Activated T-helper 1 cell treated with anti-CD3 and anti-CD28 coated beads, Interleukin-12 subunit alpha, Interleukin-12 subunit beta, Interleukin-2, Interleukin-4 antibody, amounts not matched to agents 30 ng/mL and 10 ng/mL and 1 ng/mL, durations not matched to agents 14 hours and 24 hours and 36 hours (primary cell): ENCODE measurements at regions not wholly inside any gene's neighbourhood (a gene's known extent, or its start where the extent isn't known, plus 50 kb on each side); places are given as distances from the start of the nearest gene placed in this dataset.

Experiments
- DNase-seq: peaks from one replicate; pipeline ENCODE4 v3.0.0; 2021; ENCODE audit warnings: low spot score
- H3K27ac Mint-ChIP-seq: one replicate; pipeline ENCODE4 v1.8.0; 2021; ENCODE audit warnings: mild to moderate bottlenecking, mixed read lengths
- H3K27me3 Mint-ChIP-seq: one replicate; pipeline ENCODE4 v1.8.0; 2022; ENCODE audit warnings: mild to moderate bottlenecking, moderate library complexity, mixed read lengths; ENCODE audit not compliant: insufficient read depth
- H3K36me3 Mint-ChIP-seq: one replicate; pipeline ENCODE4 v1.8.0; 2021; ENCODE audit warnings: low read depth, mixed read lengths
- H3K4me1 Mint-ChIP-seq: one replicate; pipeline ENCODE4 v1.8.0; 2021; ENCODE audit warnings: low read depth, mixed read lengths
- H3K4me3 Mint-ChIP-seq: one replicate; pipeline ENCODE4 v1.8.0; 2021; ENCODE audit warnings: mild to moderate bottlenecking, moderate library complexity, mixed read lengths
- H3K9me3 Mint-ChIP-seq: one replicate; pipeline ENCODE4 v1.8.0; 2021; ENCODE audit warnings: mixed read lengths
- intact Hi-C: fragments of 100-400 bp; cut with micrococcal nuclease; formaldehyde crosslinking; loops from one replicate; pipeline ENCODE4 v1.15.1; 2024

GRCh38 chr2:223541546-223541945, 60.6 kb downstream of the SCG2 start:
- Mint-ChIP-seq H3K27ac (no peak overlapping the region), H3K36me3 (no peaks in the 10 kb centered on the region), H3K4me1 (no peaks in the 10 kb centered on the region), H3K9me3 (no peaks in the 10 kb centered on the region), H3K4me3 (no peak overlapping the region), H3K27me3 (no peaks in the 10 kb centered on the region)
- DNase-seq = no peak
- intact Hi-C loops = no loop called here

- no peak for DNase-seq
- intact Hi-C loops = no loop called here
- H3K27me3 Mint-ChIP-seq = no peaks in the 10 kb centered on the region
- H3K36me3 Mint-ChIP-seq = no peaks in the 10 kb centered on the region
- H3K27ac Mint-ChIP-seq = no peak overlapping the region
- H3K9me3 Mint-ChIP-seq = no peaks in the 10 kb centered on the region
- no peak overlapping the region for H3K4me3 Mint-ChIP-seq
- H3K4me1 Mint-ChIP-seq = no peaks in the 10 kb centered on the region
Measured at GRCh38 chr2:223542501-223542900, 59.7 kb downstream of the SCG2 start.

DNA sequence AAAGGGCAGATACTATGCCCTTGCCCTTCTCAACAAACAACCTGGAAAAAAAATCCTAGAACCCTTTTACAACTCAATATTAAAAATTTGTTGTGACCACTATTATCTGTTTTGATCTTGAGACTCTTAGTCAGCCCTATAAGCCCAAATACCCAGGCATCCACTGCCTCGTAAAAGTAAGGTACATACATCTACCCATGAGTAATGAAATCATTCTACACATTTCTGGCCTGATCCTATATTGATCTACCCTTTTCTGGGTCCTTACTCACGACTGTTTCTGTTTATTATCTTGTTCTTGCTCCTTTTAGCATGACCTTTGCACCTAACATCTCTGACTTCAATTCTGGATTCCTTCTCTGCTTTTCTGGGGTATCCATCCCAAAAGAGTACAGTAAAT, 56.8 kb downstream of the SCG2 start:
- Mint-ChIP-seq H3K36me3 (no peaks in the 10 kb centered on the region), H3K9me3 (no peaks in the 10 kb centered on the region)

GRCh38 chr2:223545830-223546229, 56.3 kb downstream of the SCG2 start:
- no peak overlapping the region for H3K27ac Mint-ChIP-seq
- H3K4me1 Mint-ChIP-seq = no peaks in the 10 kb centered on the region
- intact Hi-C loops = no loop called here
- no peaks in the 10 kb centered on the region for H3K9me3 Mint-ChIP-seq
- H3K4me3 Mint-ChIP-seq = no peak overlapping the region
- no peaks in the 10 kb centered on the region for H3K36me3 Mint-ChIP-seq
- no peaks in the 10 kb centered on the region for H3K27me3 Mint-ChIP-seq
- DNase-seq = no peak

More for the DNA sequence above, 56.8 kb downstream of the SCG2 start:
- intact Hi-C loops = no loop called here
- Mint-ChIP-seq H3K4me3 (no peak overlapping the region), H3K27ac (no peak overlapping the region), H3K27me3 (no peaks in the 10 kb centered on the region), H3K4me1 (no peaks in the 10 kb centered on the region)
- DNase-seq = no peak
